WTC11 (cell line): ENCODE measurements at regions not wholly inside any gene's neighbourhood (a gene's known extent, or its start where the extent isn't known, plus 50 kb on each side); places are given as distances from the start of the nearest gene placed in this dataset.

ENCODE experiments used
- ATAC-seq: fragments of 200-7000 bp; cut with Tn5 transposase; 2 replicates; pipeline ENCODE4 v1.10.0; 2021; ENCODE audit warnings: mild to moderate bottlenecking, moderate library complexity
- CTCF ChIA-PET: fragments of 300-600 bp; sonication (Branson Sonifier 250); formaldehyde crosslinking; loops from one replicate; lab custom pipeline; 2021; ENCODE audit warnings: antibody characterized with exemption; lab: Charles Lee
- POLR2A ChIA-PET: fragments of 350-600 bp; sonication (Branson Sonifier 250); formaldehyde crosslinking; loops from one replicate; lab custom pipeline; 2021; ENCODE audit warnings: antibody characterized with exemption; lab: Charles Lee
- DNase-seq: peaks from one replicate; pipeline ENCODE4 v3.0.0; 2021; ENCODE audit warnings: low spot score
- H3K27ac Mint-ChIP-seq: 2 replicates; pipeline ENCODE4 v1.8.0; 2021; ENCODE audit warnings: mixed read lengths
- H3K27me3 Mint-ChIP-seq: 2 replicates; pipeline ENCODE4 v1.8.0; 2021; ENCODE audit warnings: low read depth, mild to moderate bottlenecking, moderate library complexity, mixed read lengths
- H3K36me3 Mint-ChIP-seq: 2 replicates; pipeline ENCODE4 v1.8.0; 2021; ENCODE audit warnings: mixed read lengths
- H3K4me1 Mint-ChIP-seq: 2 replicates; pipeline ENCODE4 v1.8.0; 2022; ENCODE audit warnings: mixed read lengths
- H3K4me3 Mint-ChIP-seq: 2 replicates; pipeline ENCODE4 v1.8.0; 2021; ENCODE audit warnings: mild to moderate bottlenecking, moderate library complexity, mixed read lengths
- H3K9me3 Mint-ChIP-seq: 2 replicates; pipeline ENCODE4 v1.8.0; 2021; ENCODE audit warnings: mixed read lengths
- GRHL2 ChIP-seq: fragments of 250-450 bp; sonication (Bioruptor Pico); IDR thresholded peaks from 2 replicates; pipeline ENCODE4 v1.8.0; 2022; ENCODE audit warnings: mild to moderate bottlenecking, moderate library complexity; ENCODE audit not compliant: insufficient replicate concordance, severe bottlenecking
- GTF2I ChIP-seq: fragments of 250-450 bp; sonication (Bioruptor Pico); conservative IDR thresholded peaks from 2 replicates; pipeline ENCODE4 v1.4.0; 2021; ENCODE audit warnings: mild to moderate bottlenecking
- JUN ChIP-seq: sonication (generic); formaldehyde crosslinking; IDR thresholded peaks from 2 replicates; pipeline ENCODE4 v1.8.0; 2023; ENCODE audit warnings: mild to moderate bottlenecking, missing genetic modification reagents
- MYBL2 ChIP-seq: sonication (generic); formaldehyde crosslinking; IDR thresholded peaks from 2 replicates; pipeline ENCODE4 v1.8.1; 2023; ENCODE audit warnings: mild to moderate bottlenecking, moderate library complexity, missing genetic modification reagents
- NFYB ChIP-seq: sonication (generic); formaldehyde crosslinking; conservative IDR thresholded peaks from 2 replicates; pipeline ENCODE4 v1.8.0; 2022; ENCODE audit warnings: low read depth, missing genetic modification reagents
- PRDM15 ChIP-seq: sonication (generic); formaldehyde crosslinking; IDR thresholded peaks from 2 replicates; pipeline ENCODE4 v1.8.0; 2022; ENCODE audit warnings: missing genetic modification reagents
- SMAD3 ChIP-seq: sonication (generic); formaldehyde crosslinking; IDR thresholded peaks from 2 replicates; pipeline ENCODE4 v1.8.0; 2022; ENCODE audit warnings: missing genetic modification reagents, mild to moderate bottlenecking, borderline replicate concordance
- SP1 ChIP-seq: sonication (generic); formaldehyde crosslinking; conservative IDR thresholded peaks from 2 replicates; pipeline ENCODE4 v1.8.1; 2022; ENCODE audit warnings: missing genetic modification reagents
- TEAD1 ChIP-seq: sonication (generic); formaldehyde crosslinking; IDR thresholded peaks from 2 replicates; pipeline ENCODE4 v1.8.0; 2022; ENCODE audit warnings: mild to moderate bottlenecking, missing genetic modification reagents
- ZNF121 ChIP-seq: sonication (generic); formaldehyde crosslinking; IDR thresholded peaks from 2 replicates; pipeline ENCODE4 v1.8.0; 2023; ENCODE audit warnings: missing genetic modification reagents
- ZNF423 ChIP-seq: fragments of 250-450 bp; sonication (Bioruptor Pico); IDR thresholded peaks from 2 replicates; pipeline ENCODE4 v2.1.2; 2022; ENCODE audit warnings: mild to moderate bottlenecking, moderate library complexity
- TF ChIP-seq, protein P1 (sequence below): sonication (generic); formaldehyde crosslinking; IDR thresholded peaks from 2 replicates; pipeline ENCODE4 v1.8.1; 2022; ENCODE audit warnings: missing genetic modification reagents, borderline replicate concordance

DNA sequence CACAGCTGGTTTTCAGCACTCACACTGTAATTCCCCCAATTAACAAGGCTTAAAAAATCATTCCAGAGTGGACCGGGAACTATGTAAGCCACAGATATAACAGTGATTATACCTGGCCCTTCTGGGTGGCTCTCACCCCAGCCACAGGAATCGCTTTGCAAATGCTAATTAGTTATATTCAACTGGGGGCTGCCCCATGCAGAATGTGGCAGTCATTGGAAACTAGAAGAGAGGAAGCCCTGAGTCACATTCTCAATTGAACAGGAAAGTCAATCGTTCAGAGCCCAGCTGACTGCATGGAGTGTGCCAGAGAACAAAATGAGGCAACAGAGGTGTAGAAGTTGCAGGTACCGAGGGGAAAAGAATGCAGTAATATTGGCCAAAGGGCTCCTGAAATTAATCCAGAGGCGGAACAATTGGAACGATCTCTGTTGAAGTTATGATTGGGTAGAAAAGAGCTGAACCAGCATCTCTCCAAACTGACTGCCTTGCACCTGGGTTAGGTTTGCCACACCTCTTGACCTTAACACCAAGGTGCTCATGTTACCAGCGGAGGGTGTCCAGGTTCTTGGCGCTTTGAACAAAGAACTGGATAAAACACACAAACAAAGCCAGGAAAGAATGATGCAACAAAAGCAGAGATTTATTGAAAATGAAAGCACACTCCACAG, 909.7 kb upstream of the AUTS2 start (continued):
- TF ChIP-seq, protein P1, sequence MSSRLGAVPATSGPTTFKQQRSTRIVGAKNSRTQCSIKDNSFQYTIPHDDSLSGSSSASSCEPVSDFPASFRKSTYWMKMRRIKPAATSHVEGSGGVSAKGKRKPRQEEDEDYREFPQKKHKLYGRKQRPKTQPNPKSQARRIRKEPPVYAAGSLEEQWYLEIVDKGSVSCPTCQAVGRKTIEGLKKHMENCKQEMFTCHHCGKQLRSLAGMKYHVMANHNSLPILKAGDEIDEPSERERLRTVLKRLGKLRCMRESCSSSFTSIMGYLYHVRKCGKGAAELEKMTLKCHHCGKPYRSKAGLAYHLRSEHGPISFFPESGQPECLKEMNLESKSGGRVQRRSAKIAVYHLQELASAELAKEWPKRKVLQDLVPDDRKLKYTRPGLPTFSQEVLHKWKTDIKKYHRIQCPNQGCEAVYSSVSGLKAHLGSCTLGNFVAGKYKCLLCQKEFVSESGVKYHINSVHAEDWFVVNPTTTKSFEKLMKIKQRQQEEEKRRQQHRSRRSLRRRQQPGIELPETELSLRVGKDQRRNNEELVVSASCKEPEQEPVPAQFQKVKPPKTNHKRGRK = no peak
- TF ChIP-seq, all 79 proteins: peak for 0

DNA sequence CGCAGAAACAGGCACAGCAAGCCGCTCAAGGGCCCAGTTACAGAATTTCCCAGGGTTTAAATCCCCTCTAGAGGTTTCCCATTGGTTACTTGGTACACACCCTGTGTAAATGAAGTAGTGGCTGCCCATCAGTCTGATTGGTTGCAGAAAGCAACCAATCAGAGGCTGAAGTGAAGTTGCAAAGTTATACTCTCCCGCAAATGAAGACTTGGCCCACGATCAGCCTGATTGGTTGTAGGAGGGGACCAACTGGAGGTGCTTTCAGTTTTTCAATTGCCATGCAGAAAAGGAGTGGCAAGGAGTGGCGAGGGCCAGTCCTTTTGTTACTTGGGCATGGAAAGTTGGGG, 909.2 kb upstream of the AUTS2 start:
- ATAC-seq = peak; percentile 17
- peaks cover 19% of the 10 kb centered on the region for H3K9me3 Mint-ChIP-seq
- peaks cover 37% of the 10 kb centered on the region for H3K4me1 Mint-ChIP-seq
- peak; percentile 60 for TF ChIP-seq NFYB (CRISPR knock-in tag)
- no peak for TF ChIP-seq ZNF423
- DNase-seq = no peak
- H3K36me3 Mint-ChIP-seq = peaks cover 7% of the 10 kb centered on the region
- ChIA-PET POLR2A (no interaction called here), CTCF (no interaction called here)
- H3K27me3 Mint-ChIP-seq = no peaks in the 10 kb centered on the region; the same call in 1 of the 2 replicates
- no peak overlapping the region for H3K4me3 Mint-ChIP-seq
- H3K27ac Mint-ChIP-seq = no peak overlapping the region; the same call in 1 of the 2 replicates

GRCh38 chr7:68691261-68692216, 906.7 kb upstream of the AUTS2 start:
- ChIA-PET CTCF (no interaction called here), POLR2A (no interaction called here)
- H3K4me3 Mint-ChIP-seq = no peak overlapping the region
- H3K9me3 Mint-ChIP-seq = peaks cover 39% of the 10 kb centered on the region
- no peak overlapping the region for H3K27ac Mint-ChIP-seq
- H3K36me3 Mint-ChIP-seq = peaks cover 15% of the 10 kb centered on the region
- ATAC-seq = no peak
- no peaks in the 10 kb centered on the region; the same call in 1 of the 2 replicates for H3K27me3 Mint-ChIP-seq
- DNase-seq = no peak
- TF ChIP-seq TEAD1 (CRISPR knock-in tag) = no peak
- H3K4me1 Mint-ChIP-seq = peaks cover 24% of the 10 kb centered on the region

- TF ChIP-seq ZNF121 (CRISPR knock-in tag) (no peak), JUN (CRISPR knock-in tag) (no peak), PRDM15 (no peak), SMAD3 (CRISPR knock-in tag) (no peak), SP1 (no peak)
- H3K4me3 Mint-ChIP-seq = no peak overlapping the region
- ATAC-seq (no peak), DNase-seq (no peak)
- POLR2A ChIA-PET = no interaction called here
- H3K9me3 Mint-ChIP-seq = peaks cover 43% of the 10 kb centered on the region
- peaks cover 25% of the 10 kb centered on the region for H3K4me1 Mint-ChIP-seq
- peaks cover 15% of the 10 kb centered on the region for H3K36me3 Mint-ChIP-seq
- no peak overlapping the region for H3K27ac Mint-ChIP-seq
- CTCF ChIA-PET = no interaction called here
- H3K27me3 Mint-ChIP-seq = no peaks in the 10 kb centered on the region; the same call in 1 of the 2 replicates
Observed at GRCh38 chr7:68692511-68692910, 905.8 kb upstream of the AUTS2 start.

- POLR2A ChIA-PET = interaction anchor here (0.6 kb wide), 1 partner anchor 1068 kb away, joined by 4 read pairs; no protein-coding TSS in a partner anchor
- CTCF ChIA-PET = interaction anchor here (0.6 kb wide), 1 partner anchor 573 kb away, joined by 3 read pairs; no protein-coding TSS in a partner anchor
- no peak for ATAC-seq
Observed at GRCh38 chr7:68694656-68695055, 903.6 kb upstream of the AUTS2 start.

More at GRCh38 chr7:68694656-68695055, 903.6 kb upstream of the AUTS2 start:
- no peaks in the 10 kb centered on the region; the same call in none of the 2 replicates for H3K27me3 Mint-ChIP-seq
- H3K36me3 Mint-ChIP-seq = peaks cover 15% of the 10 kb centered on the region
- no peak for DNase-seq
- H3K9me3 Mint-ChIP-seq = peaks cover 43% of the 10 kb centered on the region
- H3K27ac Mint-ChIP-seq = no peak overlapping the region
- H3K4me1 Mint-ChIP-seq = peaks cover 13% of the 10 kb centered on the region
- no peak overlapping the region for H3K4me3 Mint-ChIP-seq
- TF ChIP-seq MYBL2 (no peak), GRHL2 (no peak), GTF2I (CRISPR knock-in tag) (no peak)
